Nephron progenitor cell (in vitro differentiated cells): ENCODE measurements at regions not wholly inside any gene's neighbourhood (a gene's known extent, or its start where the extent isn't known, plus 50 kb on each side); places are given as distances from the start of the nearest gene placed in this dataset.

Experiments
- DNase-seq: peaks from one replicate; pipeline ENCODE4 v3.0.0; 2021
- H3K27ac Mint-ChIP-seq: 2 replicates; pipeline ENCODE4 v1.8.0; 2021; ENCODE audit warnings: mild to moderate bottlenecking, moderate library complexity, mixed read lengths
- H3K27me3 Mint-ChIP-seq: 2 replicates; pipeline ENCODE4 v1.8.0; 2021; ENCODE audit warnings: mild to moderate bottlenecking, low read depth, mixed read lengths; ENCODE audit not compliant: poor library complexity
- H3K36me3 Mint-ChIP-seq: 2 replicates; pipeline ENCODE4 v1.8.0; 2021; ENCODE audit warnings: low read depth, mixed read lengths
- H3K4me1 Mint-ChIP-seq: 2 replicates; pipeline ENCODE4 v1.8.0; 2021; ENCODE audit warnings: mixed read lengths
- H3K4me3 Mint-ChIP-seq: 2 replicates; pipeline ENCODE4 v1.8.0; 2021; ENCODE audit warnings: mild to moderate bottlenecking, moderate library complexity, mixed read lengths
- H3K9me3 Mint-ChIP-seq: 2 replicates; pipeline ENCODE4 v1.8.0; 2021; ENCODE audit warnings: mild to moderate bottlenecking, moderate library complexity, mixed read lengths
- TF ChIP-seq, protein P1 (sequence below): fragments of 200-600 bp; sonication (generic); IDR thresholded peaks from 2 replicates; pipeline ENCODE4 v1.5.0; 2021; ENCODE audit warnings: antibody characterized with exemption

GRCh38 chr18:70643812-70644211, 355.0 kb downstream of the SOCS6 start:
- no peaks in the 10 kb centered on the region for H3K4me1 Mint-ChIP-seq
- H3K27me3 Mint-ChIP-seq = no peaks in the 10 kb centered on the region
- H3K4me3 Mint-ChIP-seq = no peak overlapping the region
- no peak for DNase-seq
- no peaks in the 10 kb centered on the region for H3K36me3 Mint-ChIP-seq
- TF ChIP-seq, protein P1, sequence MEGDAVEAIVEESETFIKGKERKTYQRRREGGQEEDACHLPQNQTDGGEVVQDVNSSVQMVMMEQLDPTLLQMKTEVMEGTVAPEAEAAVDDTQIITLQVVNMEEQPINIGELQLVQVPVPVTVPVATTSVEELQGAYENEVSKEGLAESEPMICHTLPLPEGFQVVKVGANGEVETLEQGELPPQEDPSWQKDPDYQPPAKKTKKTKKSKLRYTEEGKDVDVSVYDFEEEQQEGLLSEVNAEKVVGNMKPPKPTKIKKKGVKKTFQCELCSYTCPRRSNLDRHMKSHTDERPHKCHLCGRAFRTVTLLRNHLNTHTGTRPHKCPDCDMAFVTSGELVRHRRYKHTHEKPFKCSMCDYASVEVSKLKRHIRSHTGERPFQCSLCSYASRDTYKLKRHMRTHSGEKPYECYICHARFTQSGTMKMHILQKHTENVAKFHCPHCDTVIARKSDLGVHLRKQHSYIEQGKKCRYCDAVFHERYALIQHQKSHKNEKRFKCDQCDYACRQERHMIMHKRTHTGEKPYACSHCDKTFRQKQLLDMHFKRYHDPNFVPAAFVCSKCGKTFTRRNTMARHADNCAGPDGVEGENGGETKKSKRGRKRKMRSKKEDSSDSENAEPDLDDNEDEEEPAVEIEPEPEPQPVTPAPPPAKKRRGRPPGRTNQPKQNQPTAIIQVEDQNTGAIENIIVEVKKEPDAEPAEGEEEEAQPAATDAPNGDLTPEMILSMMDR = no peak
- no peak overlapping the region for H3K27ac Mint-ChIP-seq
- H3K9me3 Mint-ChIP-seq = peaks cover 6% of the 10 kb centered on the region

- Mint-ChIP-seq H3K36me3 (no peaks in the 10 kb centered on the region), H3K4me3 (no peak overlapping the region), H3K27ac (no peak overlapping the region), H3K4me1 (no peaks in the 10 kb centered on the region), H3K27me3 (no peaks in the 10 kb centered on the region), H3K9me3 (peaks cover 6% of the 10 kb centered on the region)
- TF ChIP-seq, protein P1 = no peak
- peak; percentile 3 for DNase-seq
Observed at GRCh38 chr18:70641156-70641775, 352.4 kb downstream of the SOCS6 start.

- Mint-ChIP-seq H3K9me3 (peaks cover 6% of the 10 kb centered on the region), H3K27ac (no peak overlapping the region), H3K4me1 (no peaks in the 10 kb centered on the region), H3K4me3 (no peak overlapping the region), H3K27me3 (no peaks in the 10 kb centered on the region), H3K36me3 (no peaks in the 10 kb centered on the region)
- no peak for DNase-seq
- TF ChIP-seq, protein P1 = no peak
Observed at GRCh38 chr18:70640336-70640887, 351.6 kb downstream of the SOCS6 start.

DNA sequence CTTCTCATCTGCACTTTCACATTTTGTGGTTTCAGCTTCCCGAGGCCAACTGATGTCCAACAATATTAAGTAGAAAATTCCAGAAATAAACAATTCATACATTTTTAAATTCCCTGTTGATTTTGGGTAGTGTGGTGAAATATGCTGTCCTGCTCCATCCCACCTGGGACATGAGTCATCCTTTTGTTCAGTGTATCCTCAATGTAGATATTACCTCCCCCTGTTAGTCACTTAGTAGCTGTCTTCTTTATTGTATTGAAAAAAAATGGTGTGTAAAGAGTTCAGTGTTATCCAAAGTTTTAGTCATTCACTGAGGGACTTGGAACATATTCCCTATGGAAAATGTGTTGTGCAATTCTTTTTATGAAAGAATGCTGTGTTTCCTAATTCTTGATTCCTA, 348.1 kb downstream of the SOCS6 start:
- Mint-ChIP-seq H3K36me3 (no peaks in the 10 kb centered on the region), H3K4me1 (no peaks in the 10 kb centered on the region), H3K27ac (no peak overlapping the region), H3K4me3 (no peak overlapping the region), H3K27me3 (no peaks in the 10 kb centered on the region), H3K9me3 (peaks cover 6% of the 10 kb centered on the region)
- TF ChIP-seq, protein P1 = no peak
- no peak for DNase-seq

DNA sequence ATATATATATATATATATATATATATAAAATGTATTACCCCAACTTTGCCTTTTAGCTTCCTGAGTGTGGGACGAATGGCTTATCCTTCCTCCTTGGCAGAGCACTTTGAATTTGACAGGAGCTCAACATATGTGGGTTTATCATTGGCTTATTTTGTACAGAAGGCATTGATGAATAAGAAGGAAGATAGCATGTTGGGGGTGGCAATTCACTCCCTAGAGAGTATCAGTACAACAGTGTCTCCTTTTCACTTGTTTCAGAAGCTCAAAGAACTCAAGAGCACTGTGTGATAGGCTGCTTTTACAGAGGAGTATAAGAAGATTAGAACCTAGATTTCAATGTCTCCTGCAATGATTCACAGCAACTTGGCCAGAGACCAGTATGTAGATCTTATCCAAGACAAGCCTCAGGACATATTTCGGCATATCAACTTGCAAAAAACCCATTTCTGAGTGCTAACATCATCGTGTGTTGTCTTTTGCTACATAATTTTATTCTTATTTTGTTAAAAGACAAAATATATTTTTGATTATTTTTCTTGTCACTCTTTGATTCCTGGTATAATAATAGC, 345.8 kb downstream of the SOCS6 start:
- Mint-ChIP-seq H3K36me3 (no peaks in the 10 kb centered on the region), H3K27ac (no peak overlapping the region), H3K27me3 (peaks cover 2% of the 10 kb centered on the region), H3K9me3 (peaks cover 6% of the 10 kb centered on the region), H3K4me1 (no peaks in the 10 kb centered on the region), H3K4me3 (no peak overlapping the region)
- DNase-seq = no peak
- TF ChIP-seq, protein P1 = no peak
